ENCODE measurements at regions not wholly inside any gene's neighbourhood (a gene's known extent, or its start where the extent isn't known, plus 50 kb on each side); places are given as distances from the start of the nearest gene placed in this dataset.

DNA sequence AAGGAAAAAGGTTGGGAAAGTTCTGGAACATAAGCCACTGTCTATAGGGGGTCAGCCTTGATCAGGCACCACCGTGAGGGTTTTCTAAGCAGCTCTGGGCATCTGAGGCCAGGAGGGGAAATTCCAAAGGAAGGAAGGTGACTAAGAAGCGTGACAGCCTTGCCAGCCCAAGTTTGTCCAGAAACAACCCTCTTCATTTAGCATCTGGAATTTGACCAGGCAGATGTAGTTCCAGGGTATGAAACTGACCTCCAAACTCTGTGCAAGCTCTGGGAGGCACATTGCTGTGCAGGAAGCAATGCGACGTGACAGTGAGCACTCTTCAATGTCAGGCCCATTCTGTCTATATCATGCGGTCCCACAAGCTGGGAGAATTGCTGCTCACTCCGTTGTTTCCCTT, 85.4 kb upstream of the TPM1 start:
- H3K36me3 ChIP-seq (replicated peaks; ENCODE audit: insufficient read depth, low read depth), result no peaks in the 10 kb centered on the region
- DNase-seq (ENCODE audit: low spot score), result no peak
- H3K79me2 ChIP-seq, result no peaks in the 10 kb centered on the region
- no peaks in the 10 kb centered on the region for H4K20me1 ChIP-seq (ENCODE audit: insufficient read depth, poor library complexity, severe bottlenecking)
- no peaks in the 10 kb centered on the region for H3K9me3 ChIP-seq (ENCODE audit: low read depth)
- 86% methylated on average over 6 of the region's 6 CpGs for WGBS (ENCODE audit: low lambda C conversion rate, missing lambda C conversion rate)
- no peak overlapping the region for H3K4me2 ChIP-seq
- no peak overlapping the region for H2AFZ ChIP-seq
- H3K4me1 ChIP-seq (ENCODE audit: insufficient read depth), result no peaks in the 10 kb centered on the region
- no peak for TF ChIP-seq EZH2 (IDR thresholded peaks at IDR 0.05; ENCODE audit: borderline replicate concordance)
- no peak for TF ChIP-seq EZH2phosphoT487 (IDR thresholded peaks at IDR 0.05; ENCODE audit: low read depth, severe bottlenecking, unreplicated experiment)
- no peak for TF ChIP-seq CTCF (IDR thresholded peaks at IDR 0.05; ENCODE audit: poor library complexity)
- no peaks in the 10 kb centered on the region for H3K27me3 ChIP-seq
- H3K9me2 ChIP-seq (replicated peaks; ENCODE audit: insufficient read depth), result no peaks in the 10 kb centered on the region
- no peak overlapping the region for H3K27ac ChIP-seq
- H3K4me3 ChIP-seq, result no peak overlapping the region

GRCh38 chr15:62958528-62959363, 83.8 kb upstream of the TPM1 start:
- no peak for DNase-seq (ENCODE audit: low spot score)
- WGBS (ENCODE audit: low lambda C conversion rate, missing lambda C conversion rate), result 89% methylated on average over 7 of the region's 7 CpGs
- no peaks in the 10 kb centered on the region for H3K36me3 ChIP-seq (replicated peaks; ENCODE audit: insufficient read depth, low read depth)

GRCh38 chr15:62961134-62961533, 81.4 kb upstream of the TPM1 start:
- H3K4me1 ChIP-seq (ENCODE audit: insufficient read depth), result no peaks in the 10 kb centered on the region
- no peak overlapping the region for H3K4me3 ChIP-seq
- WGBS (ENCODE audit: low lambda C conversion rate, missing lambda C conversion rate), result 78% methylated on average over 9 of the region's 9 CpGs
- no peak overlapping the region for H3K4me2 ChIP-seq
- no peaks in the 10 kb centered on the region for H3K9me2 ChIP-seq (replicated peaks; ENCODE audit: insufficient read depth)
- DNase-seq (ENCODE audit: low spot score), result no peak
- H4K20me1 ChIP-seq (ENCODE audit: insufficient read depth, poor library complexity, severe bottlenecking), result no peaks in the 10 kb centered on the region
- no peaks in the 10 kb centered on the region for H3K9me3 ChIP-seq (ENCODE audit: low read depth)
- no peak overlapping the region for H3K27ac ChIP-seq
- no peaks in the 10 kb centered on the region for H3K36me3 ChIP-seq (replicated peaks; ENCODE audit: insufficient read depth, low read depth)
- TF ChIP-seq CTCF (IDR thresholded peaks at IDR 0.05; ENCODE audit: poor library complexity) (no peak), EZH2 (IDR thresholded peaks at IDR 0.05; ENCODE audit: borderline replicate concordance) (no peak), EZH2phosphoT487 (IDR thresholded peaks at IDR 0.05; ENCODE audit: low read depth, severe bottlenecking, unreplicated experiment) (no peak)
- H3K27me3 ChIP-seq, result no peaks in the 10 kb centered on the region
- H2AFZ ChIP-seq, result no peak overlapping the region
- H3K79me2 ChIP-seq, result no peaks in the 10 kb centered on the region

More at GRCh38 chr15:62958528-62959363, 83.8 kb upstream of the TPM1 start:
- H3K79me2 ChIP-seq, result no peaks in the 10 kb centered on the region
- H3K4me2 ChIP-seq, result no peak overlapping the region
- H3K4me3 ChIP-seq, result no peak overlapping the region
- no peaks in the 10 kb centered on the region for H3K27me3 ChIP-seq
- no peak for TF ChIP-seq EZH2 (IDR thresholded peaks at IDR 0.05; ENCODE audit: borderline replicate concordance)
- no peak for TF ChIP-seq CTCF (IDR thresholded peaks at IDR 0.05; ENCODE audit: poor library complexity)
- no peak for TF ChIP-seq EZH2phosphoT487 (IDR thresholded peaks at IDR 0.05; ENCODE audit: low read depth, severe bottlenecking, unreplicated experiment)
- H3K9me3 ChIP-seq (ENCODE audit: low read depth), result no peaks in the 10 kb centered on the region
- no peaks in the 10 kb centered on the region for H4K20me1 ChIP-seq (ENCODE audit: insufficient read depth, poor library complexity, severe bottlenecking)
- H3K9me2 ChIP-seq (replicated peaks; ENCODE audit: insufficient read depth), result no peaks in the 10 kb centered on the region
- no peaks in the 10 kb centered on the region for H3K4me1 ChIP-seq (ENCODE audit: insufficient read depth)
- no peak overlapping the region for H2AFZ ChIP-seq
- H3K27ac ChIP-seq, result no peak overlapping the region
